Vagina (tissue), 2 donors: ENCODE measurements at regions not wholly inside any gene's neighbourhood (a gene's known extent, or its start where the extent isn't known, plus 50 kb on each side); places are given as distances from the start of the nearest gene placed in this dataset.

Source experiments
- CTCF ChIP-seq, 3 experiments: fragments of 450-650 bp in 2 of 3; fragments of 200-600 bp in 1 of 3; sonication (generic) in 1 of 3; IDR thresholded peaks; one replicate each; pipeline ENCODE4 v1.5.1; 2017 to 2019; ENCODE audit warnings: antibody characterized with exemption in 3 of 3, mild to moderate bottlenecking in 2 of 3, moderate library complexity in 2 of 3
- POLR2A ChIP-seq, 2 donors: fragments of 450-650 bp; IDR thresholded peaks; one replicate each; pipeline ENCODE4 v1.6.1; 2017; ENCODE audit warnings: antibody characterized with exemption in 2 of 2, mild to moderate bottlenecking in 2 of 2, moderate library complexity in 2 of 2

GRCh38 chr13:60261432-60262351, 98.0 kb upstream of the DIAPH3 start:
- TF ChIP-seq CTCF (IDR thresholded peaks at IDR 0.05) = no peak
- TF ChIP-seq POLR2A (IDR thresholded peaks at IDR 0.05) = no peak
